GM13977 (cell line): ENCODE measurements at regions not wholly inside any gene's neighbourhood (a gene's known extent, or its start where the extent isn't known, plus 50 kb on each side); places are given as distances from the start of the nearest gene placed in this dataset.

Experiments
- DNase-seq: peaks from one replicate; pipeline ENCODE4 v3.0.0; 2012; ENCODE audit warnings: low spot score
- CTCF ChIP-seq: IDR thresholded peaks from 2 replicates; pipeline ENCODE4 v1.5.1; 2012; ENCODE audit warnings: mild to moderate bottlenecking, control low read depth; ENCODE audit not compliant: insufficient read depth; ENCODE audit errors: extremely low read depth, missing control alignments
- in situ Hi-C: fragments of 300-500 bp; cut with MboI; formaldehyde crosslinking; loops from one replicate; pipeline ENCODE4 v1.12.0; 2022; ENCODE audit warnings: low sequenced_read_pairs, low pct_unique_long_range_greater_than_20kb, mixed read lengths, inconsistent platforms; ENCODE audit not compliant: unreplicated experiment

DNA sequence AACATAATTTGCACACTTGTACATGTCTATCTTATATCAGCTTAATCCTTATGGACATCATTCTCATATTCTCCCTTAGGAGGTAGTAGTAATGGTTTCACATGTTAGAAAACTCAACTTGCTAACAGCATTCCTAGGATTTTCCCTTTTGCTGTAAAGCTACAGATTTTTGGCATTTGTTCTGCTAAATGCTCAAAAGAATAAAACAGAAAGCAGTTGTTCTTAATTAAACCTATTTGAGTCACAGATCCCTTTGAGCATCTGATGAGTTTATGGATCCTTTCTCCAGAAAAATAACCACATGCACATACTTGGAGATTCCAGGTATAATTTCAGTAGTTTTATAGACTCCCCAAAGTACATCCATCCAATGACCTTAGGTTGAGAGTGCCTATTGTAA is 122.9 kb upstream of the BET1 start:
- in situ Hi-C loops: no loop called here
- no peak for DNase-seq
- no peak for TF ChIP-seq CTCF

GRCh38 chr7:94128072-94128471 is 123.9 kb upstream of the BET1 start:
- TF ChIP-seq CTCF: no peak
- in situ Hi-C loops: no loop called here

GRCh38 chr7:94129443-94130140 is 125.4 kb upstream of the BET1 start:
- in situ Hi-C loops: no loop called here
- DNase-seq: no peak
- TF ChIP-seq CTCF: no peak

More at GRCh38 chr7:94128072-94128471, 123.9 kb upstream of the BET1 start:
- DNase-seq: no peak

DNA sequence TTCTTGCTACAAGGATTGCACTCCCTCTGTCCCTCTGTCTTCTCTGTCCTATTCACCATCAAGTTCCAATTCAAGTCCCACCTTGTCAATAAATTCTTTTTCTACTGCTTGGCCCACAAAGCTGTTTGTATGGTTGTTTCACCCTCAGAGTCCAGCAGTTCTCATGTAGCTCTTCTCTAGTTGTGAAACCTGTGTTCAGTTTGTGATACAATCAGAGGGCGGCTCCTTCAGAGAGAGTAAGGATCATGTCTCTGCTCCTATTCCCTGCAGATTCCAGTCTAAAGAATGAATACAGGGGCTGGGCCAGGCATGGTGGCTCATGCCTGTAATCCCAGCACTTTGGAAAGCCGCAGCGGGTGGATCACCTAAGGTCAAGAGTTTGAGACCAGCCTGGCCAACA is 126.6 kb upstream of the BET1 start:
- in situ Hi-C loops: no loop called here
- no peak for DNase-seq
- no peak for TF ChIP-seq CTCF

- no peak for TF ChIP-seq CTCF
- in situ Hi-C loops: no loop called here
Measured at GRCh38 chr7:94133460-94133859, 129.3 kb upstream of the BET1 start.

GRCh38 chr7:94135180-94135579 is 131.0 kb upstream of the BET1 start:
- no peak for TF ChIP-seq CTCF
- DNase-seq: no peak
- in situ Hi-C loops: no loop called here

More at GRCh38 chr7:94133460-94133859, 129.3 kb upstream of the BET1 start:
- no peak for DNase-seq
